ENCODE measurements at regions not wholly inside any gene's neighbourhood (a gene's known extent, or its start where the extent isn't known, plus 50 kb on each side); places are given as distances from the start of the nearest gene placed in this dataset.

- ChIA-PET POLR2A (no interaction called here), CTCF (no interaction called here)
- H3K27me3 ChIP-seq (ENCODE audit: control insufficient read depth, insufficient read depth, low read length), result no peaks in the 10 kb centered on the region
- TF ChIP-seq, protein P1, sequence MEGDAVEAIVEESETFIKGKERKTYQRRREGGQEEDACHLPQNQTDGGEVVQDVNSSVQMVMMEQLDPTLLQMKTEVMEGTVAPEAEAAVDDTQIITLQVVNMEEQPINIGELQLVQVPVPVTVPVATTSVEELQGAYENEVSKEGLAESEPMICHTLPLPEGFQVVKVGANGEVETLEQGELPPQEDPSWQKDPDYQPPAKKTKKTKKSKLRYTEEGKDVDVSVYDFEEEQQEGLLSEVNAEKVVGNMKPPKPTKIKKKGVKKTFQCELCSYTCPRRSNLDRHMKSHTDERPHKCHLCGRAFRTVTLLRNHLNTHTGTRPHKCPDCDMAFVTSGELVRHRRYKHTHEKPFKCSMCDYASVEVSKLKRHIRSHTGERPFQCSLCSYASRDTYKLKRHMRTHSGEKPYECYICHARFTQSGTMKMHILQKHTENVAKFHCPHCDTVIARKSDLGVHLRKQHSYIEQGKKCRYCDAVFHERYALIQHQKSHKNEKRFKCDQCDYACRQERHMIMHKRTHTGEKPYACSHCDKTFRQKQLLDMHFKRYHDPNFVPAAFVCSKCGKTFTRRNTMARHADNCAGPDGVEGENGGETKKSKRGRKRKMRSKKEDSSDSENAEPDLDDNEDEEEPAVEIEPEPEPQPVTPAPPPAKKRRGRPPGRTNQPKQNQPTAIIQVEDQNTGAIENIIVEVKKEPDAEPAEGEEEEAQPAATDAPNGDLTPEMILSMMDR (IDR thresholded peaks at IDR 0.05; ENCODE audit: insufficient read depth, low read depth, low read length), result no peak
- no peak overlapping the region for H3K4me3 ChIP-seq (ENCODE audit: low read depth, low read length)
- H3K36me3 ChIP-seq (ENCODE audit: control insufficient read depth, insufficient read depth, low read length), result no peaks in the 10 kb centered on the region
- DNase-seq (ENCODE audit: low read depth), result no peak
Observed at GRCh38 chr2:143968360-143968759, 551.6 kb downstream of the ZEB2 start.

- CTCF ChIA-PET, result no interaction called here
Observed at GRCh38 chr2:143965493-143966164, 554.3 kb downstream of the ZEB2 start.

GRCh38 chr2:143964891-143965290 lies 555.0 kb downstream of the ZEB2 start:
- H3K36me3 ChIP-seq (ENCODE audit: control insufficient read depth, insufficient read depth, low read length), result no peaks in the 10 kb centered on the region
- H3K27me3 ChIP-seq (ENCODE audit: control insufficient read depth, insufficient read depth, low read length), result no peaks in the 10 kb centered on the region
- H3K4me3 ChIP-seq (ENCODE audit: low read depth, low read length), result no peak overlapping the region
- no peak for DNase-seq (ENCODE audit: low read depth)
- ChIA-PET CTCF (no interaction called here), POLR2A (no interaction called here)
- TF ChIP-seq, protein P1 (IDR thresholded peaks at IDR 0.05; ENCODE audit: insufficient read depth, low read depth, low read length), result no peak

More at GRCh38 chr2:143965493-143966164, 554.3 kb downstream of the ZEB2 start:
- DNase-seq (ENCODE audit: low read depth), result no peak
- POLR2A ChIA-PET, result no interaction called here
- H3K36me3 ChIP-seq (ENCODE audit: control insufficient read depth, insufficient read depth, low read length), result no peaks in the 10 kb centered on the region
- TF ChIP-seq, protein P1 (IDR thresholded peaks at IDR 0.05; ENCODE audit: insufficient read depth, low read depth, low read length), result no peak
- no peaks in the 10 kb centered on the region for H3K27me3 ChIP-seq (ENCODE audit: control insufficient read depth, insufficient read depth, low read length)
- H3K4me3 ChIP-seq (ENCODE audit: low read depth, low read length), result no peak overlapping the region

DNA sequence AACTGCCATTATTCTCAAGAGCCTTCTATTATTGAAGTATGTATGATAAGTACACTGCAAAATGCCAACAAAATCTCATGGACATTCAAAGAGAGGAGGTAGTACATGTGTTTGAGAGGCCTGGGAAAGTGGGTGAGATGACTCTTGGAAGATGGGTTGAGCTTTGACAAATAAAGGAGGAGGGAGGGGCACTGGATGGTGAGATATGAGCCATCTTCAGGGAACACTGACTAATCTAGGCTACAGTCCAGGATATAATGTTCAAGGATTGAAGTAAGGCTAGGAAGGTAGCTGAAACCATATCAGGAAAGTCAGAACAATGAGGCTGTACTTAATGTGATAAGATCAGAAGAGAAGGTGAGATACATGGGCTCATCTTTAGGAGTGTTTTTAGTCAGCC lies 559.7 kb downstream of the ZEB2 start:
- CTCF ChIA-PET, result no interaction called here
- no peak for DNase-seq (ENCODE audit: low read depth)
- POLR2A ChIA-PET, result no interaction called here
- H3K27me3 ChIP-seq (ENCODE audit: control insufficient read depth, insufficient read depth, low read length), result no peaks in the 10 kb centered on the region
- H3K4me3 ChIP-seq (ENCODE audit: low read depth, low read length), result no peak overlapping the region
- no peaks in the 10 kb centered on the region for H3K36me3 ChIP-seq (ENCODE audit: control insufficient read depth, insufficient read depth, low read length)
- TF ChIP-seq, protein P1 (IDR thresholded peaks at IDR 0.05; ENCODE audit: insufficient read depth, low read depth, low read length), result no peak

DNA sequence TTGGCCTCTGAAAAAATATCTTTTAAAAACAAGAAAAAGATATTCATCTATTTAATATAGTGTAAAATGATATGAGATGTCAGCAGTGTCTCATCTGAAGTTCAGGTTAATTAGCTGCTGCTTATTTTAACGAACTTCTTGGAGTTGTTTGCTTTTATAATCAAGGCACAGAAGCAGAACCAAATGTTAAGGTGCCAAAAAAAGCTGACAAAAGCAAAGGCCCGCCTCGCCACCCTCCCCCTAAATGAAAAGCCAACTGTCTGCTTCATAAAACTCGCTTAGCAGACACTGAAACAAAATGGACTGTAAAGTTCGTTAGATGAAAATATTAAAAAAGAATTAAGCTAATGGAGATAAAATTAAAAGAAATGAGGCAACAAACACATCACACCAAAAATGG lies 562.6 kb downstream of the ZEB2 start:
- CTCF ChIA-PET, result no interaction called here
- TF ChIP-seq, protein P1 (IDR thresholded peaks at IDR 0.05; ENCODE audit: insufficient read depth, low read depth, low read length), result no peak
- no peaks in the 10 kb centered on the region for H3K27me3 ChIP-seq (ENCODE audit: control insufficient read depth, insufficient read depth, low read length)
- H3K4me3 ChIP-seq (ENCODE audit: low read depth, low read length), result no peak overlapping the region
- POLR2A ChIA-PET, result no interaction called here
- no peak for DNase-seq (ENCODE audit: low read depth)
- H3K36me3 ChIP-seq (ENCODE audit: control insufficient read depth, insufficient read depth, low read length), result no peaks in the 10 kb centered on the region
